ENCODE measurements at regions not wholly inside any gene's neighbourhood (a gene's known extent, or its start where the extent isn't known, plus 50 kb on each side); places are given as distances from the start of the nearest gene placed in this dataset.
"Not testable (repeated sequence)": the region's sequence is repeated elsewhere in the genome, so short reads cannot be mapped to it uniquely, and the experiment has no call there.

- Histone ChIP-seq H3K27me3 (ENCODE audit: control insufficient read depth in 2 of 2, insufficient read depth in 2 of 2, low read length in 2 of 2) (no peaks in the 10 kb centered on the region), H3K27ac (ENCODE audit: low read depth in 2 of 2, low read length in 2 of 2) (no peak overlapping the region), H3K36me3 (ENCODE audit: control insufficient read depth in 2 of 2, insufficient read depth in 2 of 2, low read length in 2 of 2) (no peaks in the 10 kb centered on the region), H3K4me1 (ENCODE audit: control insufficient read depth in 2 of 2, insufficient read depth in 2 of 2, low read length in 2 of 2) (no peaks in the 10 kb centered on the region), H3K4me3 (ENCODE audit: low read length in 2 of 2) (no peak overlapping the region), H3K9me3 (ENCODE audit: control insufficient read depth in 2 of 2, low read length in 2 of 2) (no peaks in the 10 kb centered on the region), H3K9ac (ENCODE audit: low read depth in 1 of 2, low read length in 2 of 2) (no peak overlapping the region)
These were observed 53.5 kb downstream of the FOXD2 start for GRCh38 chr1:47491341-47491753.

- no peak overlapping the region for H3K27ac ChIP-seq (ENCODE audit: low read depth in 2 of 2, low read length in 2 of 2)
- no peaks in the 10 kb centered on the region for H3K27me3 ChIP-seq (ENCODE audit: control insufficient read depth in 2 of 2, insufficient read depth in 2 of 2, low read length in 2 of 2)
- no peaks in the 10 kb centered on the region for H3K36me3 ChIP-seq (ENCODE audit: control insufficient read depth in 2 of 2, insufficient read depth in 2 of 2, low read length in 2 of 2)
- no peak overlapping the region for H3K4me3 ChIP-seq (ENCODE audit: low read length in 2 of 2)
- no peaks in the 10 kb centered on the region for H3K9me3 ChIP-seq (ENCODE audit: control insufficient read depth in 2 of 2, low read length in 2 of 2)
- no peaks in the 10 kb centered on the region for H3K4me1 ChIP-seq (ENCODE audit: control insufficient read depth in 2 of 2, insufficient read depth in 2 of 2, low read length in 2 of 2)
- no peak overlapping the region for H3K9ac ChIP-seq (ENCODE audit: low read depth in 1 of 2, low read length in 2 of 2)
These were observed 57.4 kb downstream of the FOXD2 start for GRCh38 chr1:47495176-47495713.

- Histone ChIP-seq H3K4me3 (ENCODE audit: low read length in 2 of 2) (no peak overlapping the region), H3K36me3 (ENCODE audit: control insufficient read depth in 2 of 2, insufficient read depth in 2 of 2, low read length in 2 of 2) (no peaks in the 10 kb centered on the region), H3K27me3 (ENCODE audit: control insufficient read depth in 2 of 2, insufficient read depth in 2 of 2, low read length in 2 of 2) (peaks cover 0 to 4% of the 10 kb centered on the region in 2 donors), H3K9ac (ENCODE audit: low read depth in 1 of 2, low read length in 2 of 2) (no peak overlapping the region), H3K4me1 (ENCODE audit: control insufficient read depth in 2 of 2, insufficient read depth in 2 of 2, low read length in 2 of 2) (no peaks in the 10 kb centered on the region), H3K27ac (ENCODE audit: low read depth in 2 of 2, low read length in 2 of 2) (no peak overlapping the region), H3K9me3 (ENCODE audit: control insufficient read depth in 2 of 2, low read length in 2 of 2) (no peaks in the 10 kb centered on the region)
These were observed 60.7 kb downstream of the FOXD2 start for GRCh38 chr1:47498551-47498950.

GRCh38 chr1:47501069-47501468 is 63.2 kb downstream of the FOXD2 start:
- Histone ChIP-seq H3K27me3 (ENCODE audit: control insufficient read depth in 2 of 2, insufficient read depth in 2 of 2, low read length in 2 of 2) (peaks cover 0 to 4% of the 10 kb centered on the region in 2 donors), H3K9ac (ENCODE audit: low read depth in 1 of 2, low read length in 2 of 2) (no peak overlapping the region)

GRCh38 chr1:47502746-47503370 is 65.0 kb downstream of the FOXD2 start:
- peaks cover 0 to 8% of the 10 kb centered on the region in 2 donors for H3K27me3 ChIP-seq (ENCODE audit: control insufficient read depth in 2 of 2, insufficient read depth in 2 of 2, low read length in 2 of 2)
- no peaks in the 10 kb centered on the region for H3K9me3 ChIP-seq (ENCODE audit: control insufficient read depth in 2 of 2, low read length in 2 of 2)
- H3K4me3 ChIP-seq (ENCODE audit: low read length in 2 of 2): no peak overlapping the region
- no peaks in the 10 kb centered on the region for H3K4me1 ChIP-seq (ENCODE audit: control insufficient read depth in 2 of 2, insufficient read depth in 2 of 2, low read length in 2 of 2)
- no peaks in the 10 kb centered on the region for H3K36me3 ChIP-seq (ENCODE audit: control insufficient read depth in 2 of 2, insufficient read depth in 2 of 2, low read length in 2 of 2)
- H3K9ac ChIP-seq (ENCODE audit: low read depth in 1 of 2, low read length in 2 of 2): no peak overlapping the region
- H3K27ac ChIP-seq (ENCODE audit: low read depth in 2 of 2, low read length in 2 of 2): no peak overlapping the region

More at GRCh38 chr1:47501069-47501468, 63.2 kb downstream of the FOXD2 start:
- no peak overlapping the region for H3K27ac ChIP-seq (ENCODE audit: low read depth in 2 of 2, low read length in 2 of 2)
- no peaks in the 10 kb centered on the region for H3K36me3 ChIP-seq (ENCODE audit: control insufficient read depth in 2 of 2, insufficient read depth in 2 of 2, low read length in 2 of 2)
- H3K4me3 ChIP-seq (ENCODE audit: low read length in 2 of 2): no peak overlapping the region
- H3K9me3 ChIP-seq (ENCODE audit: control insufficient read depth in 2 of 2, low read length in 2 of 2): no peaks in the 10 kb centered on the region
- H3K4me1 ChIP-seq (ENCODE audit: control insufficient read depth in 2 of 2, insufficient read depth in 2 of 2, low read length in 2 of 2): no peaks in the 10 kb centered on the region

- not testable (repeated sequence) for H3K36me3 ChIP-seq (ENCODE audit: control insufficient read depth in 2 of 2, insufficient read depth in 2 of 2, low read length in 2 of 2); H3K27ac ChIP-seq (ENCODE audit: low read depth in 2 of 2, low read length in 2 of 2); H3K27me3 ChIP-seq (ENCODE audit: control insufficient read depth in 2 of 2, insufficient read depth in 2 of 2, low read length in 2 of 2); H3K4me3 ChIP-seq (ENCODE audit: low read length in 2 of 2); H3K9me3 ChIP-seq (ENCODE audit: control insufficient read depth in 2 of 2, low read length in 2 of 2); H3K9ac ChIP-seq (ENCODE audit: low read depth in 1 of 2, low read length in 2 of 2)
- peaks cover 10 to 11% of the 10 kb centered on the region in 2 donors for H3K4me1 ChIP-seq (ENCODE audit: control insufficient read depth in 2 of 2, insufficient read depth in 2 of 2, low read length in 2 of 2)
These were observed 67.0 kb downstream of the FOXD2 start for GRCh38 chr1:47504840-47505239.

GRCh38 chr1:47505267-47505666 is 67.4 kb downstream of the FOXD2 start:
- Histone ChIP-seq H3K36me3 (ENCODE audit: control insufficient read depth in 2 of 2, insufficient read depth in 2 of 2, low read length in 2 of 2) (no peaks in the 10 kb centered on the region), H3K4me3 (ENCODE audit: low read length in 2 of 2) (no peak overlapping the region), H3K9me3 (ENCODE audit: control insufficient read depth in 2 of 2, low read length in 2 of 2) (no peaks in the 10 kb centered on the region), H3K9ac (ENCODE audit: low read depth in 1 of 2, low read length in 2 of 2) (no peak overlapping the region), H3K27ac (ENCODE audit: low read depth in 2 of 2, low read length in 2 of 2) (no peak overlapping the region), H3K27me3 (ENCODE audit: control insufficient read depth in 2 of 2, insufficient read depth in 2 of 2, low read length in 2 of 2) (peaks cover 0 to 8% of the 10 kb centered on the region in 2 donors), H3K4me1 (ENCODE audit: control insufficient read depth in 2 of 2, insufficient read depth in 2 of 2, low read length in 2 of 2) (peaks cover 10 to 11% of the 10 kb centered on the region in 2 donors)

- no peak overlapping the region for H3K9ac ChIP-seq (ENCODE audit: low read depth in 1 of 2, low read length in 2 of 2)
- no peaks in the 10 kb centered on the region for H3K9me3 ChIP-seq (ENCODE audit: control insufficient read depth in 2 of 2, low read length in 2 of 2)
- H3K27me3 ChIP-seq (ENCODE audit: control insufficient read depth in 2 of 2, insufficient read depth in 2 of 2, low read length in 2 of 2): peaks cover 0 to 10% of the 10 kb centered on the region in 2 donors
- H3K4me1 ChIP-seq (ENCODE audit: control insufficient read depth in 2 of 2, insufficient read depth in 2 of 2, low read length in 2 of 2): peaks cover 10 to 11% of the 10 kb centered on the region in 2 donors
- H3K4me3 ChIP-seq (ENCODE audit: low read length in 2 of 2): no peak overlapping the region
- H3K36me3 ChIP-seq (ENCODE audit: control insufficient read depth in 2 of 2, insufficient read depth in 2 of 2, low read length in 2 of 2): no peaks in the 10 kb centered on the region
- no peak overlapping the region for H3K27ac ChIP-seq (ENCODE audit: low read depth in 2 of 2, low read length in 2 of 2)
These were observed 68.2 kb downstream of the FOXD2 start for GRCh38 chr1:47506053-47506452.

GRCh38 chr1:47507144-47507543 is 69.3 kb downstream of the FOXD2 start:
- no peak overlapping the region for H3K9ac ChIP-seq (ENCODE audit: low read depth in 1 of 2, low read length in 2 of 2)

GRCh38 chr1:47507881-47508701 is 70.2 kb downstream of the FOXD2 start:
- H3K9ac ChIP-seq (ENCODE audit: low read depth in 1 of 2, low read length in 2 of 2): peak overlapping the region; percentile 24 to 56
- H3K27me3 ChIP-seq (ENCODE audit: control insufficient read depth in 2 of 2, insufficient read depth in 2 of 2, low read length in 2 of 2): peaks cover 0 to 8% of the 10 kb centered on the region in 2 donors
- H3K4me1 ChIP-seq (ENCODE audit: control insufficient read depth in 2 of 2, insufficient read depth in 2 of 2, low read length in 2 of 2): peaks cover 10 to 11% of the 10 kb centered on the region in 2 donors
- peak overlapping the region; percentile 36 to 48 for H3K27ac ChIP-seq (ENCODE audit: low read depth in 2 of 2, low read length in 2 of 2)
- H3K36me3 ChIP-seq (ENCODE audit: control insufficient read depth in 2 of 2, insufficient read depth in 2 of 2, low read length in 2 of 2): no peaks in the 10 kb centered on the region
- no peaks in the 10 kb centered on the region for H3K9me3 ChIP-seq (ENCODE audit: control insufficient read depth in 2 of 2, low read length in 2 of 2)
- H3K4me3 ChIP-seq (ENCODE audit: low read length in 2 of 2): peak overlapping the region; percentile 71 to 72

More at GRCh38 chr1:47507144-47507543, 69.3 kb downstream of the FOXD2 start:
- peaks cover 10 to 11% of the 10 kb centered on the region in 2 donors for H3K4me1 ChIP-seq (ENCODE audit: control insufficient read depth in 2 of 2, insufficient read depth in 2 of 2, low read length in 2 of 2)
- H3K4me3 ChIP-seq (ENCODE audit: low read length in 2 of 2): no peak overlapping the region
- H3K27ac ChIP-seq (ENCODE audit: low read depth in 2 of 2, low read length in 2 of 2): no peak overlapping the region
- H3K9me3 ChIP-seq (ENCODE audit: control insufficient read depth in 2 of 2, low read length in 2 of 2): no peaks in the 10 kb centered on the region
- H3K36me3 ChIP-seq (ENCODE audit: control insufficient read depth in 2 of 2, insufficient read depth in 2 of 2, low read length in 2 of 2): no peaks in the 10 kb centered on the region
- H3K27me3 ChIP-seq (ENCODE audit: control insufficient read depth in 2 of 2, insufficient read depth in 2 of 2, low read length in 2 of 2): peaks cover 0 to 10% of the 10 kb centered on the region in 2 donors
